Activated CD8-positive, alpha-beta memory T cell treated with anti-CD3 and anti-CD28 coated beads, Interleukin-2, amount 50 U/mL, for 24 hours (primary cell): ENCODE measurements at regions not wholly inside any gene's neighbourhood (a gene's known extent, or its start where the extent isn't known, plus 50 kb on each side); places are given as distances from the start of the nearest gene placed in this dataset.
"Not testable (repeated sequence)": the region's sequence is repeated elsewhere in the genome, so short reads cannot be mapped to it uniquely, and the experiment has no call there.

ENCODE experiments used
- DNase-seq: peaks from one replicate; pipeline ENCODE4 v3.0.0-alpha.2; 2020; ENCODE audit errors: extremely low read depth

DNA sequence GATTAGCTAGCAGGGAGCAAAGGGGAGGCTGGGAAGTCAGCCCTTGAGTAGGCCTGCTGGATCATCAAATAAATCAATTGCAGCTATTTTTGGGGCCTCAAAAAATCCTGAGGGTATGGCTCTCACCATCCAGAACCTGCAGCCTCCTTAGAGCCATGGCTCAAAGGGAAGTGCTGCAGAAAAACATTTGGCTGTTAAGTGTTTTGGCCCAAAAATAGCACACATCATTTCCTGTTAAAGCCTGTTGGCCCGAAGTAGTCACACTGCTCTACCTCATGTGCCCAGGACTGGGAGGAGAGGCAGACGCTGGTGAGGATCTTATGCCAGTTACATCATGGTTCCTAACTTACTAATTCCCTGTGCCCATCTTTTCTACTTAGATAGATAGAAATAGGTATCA, 176.8 kb upstream of the PLGLB1 start:
- not testable (repeated sequence) for DNase-seq

- DNase-seq: not testable (repeated sequence)
Measured at GRCh38 chr2:87199228-87199627, 177.6 kb upstream of the PLGLB1 start.

- DNase-seq: not testable (repeated sequence)
Measured at GRCh38 chr2:87204569-87205147, 183.0 kb upstream of the PLGLB1 start.

DNA sequence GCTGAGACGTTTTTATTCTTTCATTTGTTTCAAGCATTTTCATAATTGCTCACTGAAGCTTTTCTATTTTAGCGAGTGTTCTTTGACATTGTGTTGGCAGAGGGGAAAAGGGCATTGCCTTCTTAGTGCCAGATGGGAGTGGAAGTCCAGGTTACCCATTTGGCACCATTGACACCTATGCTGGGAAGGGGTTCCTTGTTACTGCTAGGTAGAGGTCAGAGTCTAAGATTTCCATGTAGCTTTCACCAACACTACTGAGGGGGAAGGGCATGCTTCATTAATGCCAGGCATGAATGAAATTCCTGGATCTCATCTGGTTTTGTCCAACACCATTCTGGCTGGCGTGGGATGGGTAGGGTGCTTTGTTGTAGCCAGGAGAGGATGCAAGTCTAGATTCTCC, 191.3 kb upstream of the PLGLB1 start:
- not testable (repeated sequence) for DNase-seq

DNA sequence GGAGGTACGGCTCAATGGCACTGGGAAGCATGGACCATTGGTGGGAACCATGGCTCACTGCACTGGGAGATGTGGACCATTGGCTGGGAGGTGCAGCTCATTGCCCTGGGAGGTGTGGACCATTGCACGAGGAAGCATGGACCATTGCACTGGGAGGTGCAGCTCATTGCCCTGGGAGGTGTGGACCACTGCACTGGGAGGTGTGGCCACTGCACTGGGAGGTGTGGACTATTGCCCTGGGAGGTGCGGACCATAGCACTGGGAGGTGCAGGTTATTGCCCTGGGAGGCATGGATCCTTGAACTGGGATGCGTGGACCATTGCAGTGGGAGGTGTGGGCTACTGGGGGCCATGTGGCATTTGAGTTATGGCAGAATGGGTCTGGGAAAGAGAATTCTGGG, 195.4 kb upstream of the PLGLB1 start:
- not testable (repeated sequence) for DNase-seq

- DNase-seq: peak; percentile 63
Measured at GRCh38 chr2:87217741-87218410, 196.2 kb upstream of the PLGLB1 start.

DNA sequence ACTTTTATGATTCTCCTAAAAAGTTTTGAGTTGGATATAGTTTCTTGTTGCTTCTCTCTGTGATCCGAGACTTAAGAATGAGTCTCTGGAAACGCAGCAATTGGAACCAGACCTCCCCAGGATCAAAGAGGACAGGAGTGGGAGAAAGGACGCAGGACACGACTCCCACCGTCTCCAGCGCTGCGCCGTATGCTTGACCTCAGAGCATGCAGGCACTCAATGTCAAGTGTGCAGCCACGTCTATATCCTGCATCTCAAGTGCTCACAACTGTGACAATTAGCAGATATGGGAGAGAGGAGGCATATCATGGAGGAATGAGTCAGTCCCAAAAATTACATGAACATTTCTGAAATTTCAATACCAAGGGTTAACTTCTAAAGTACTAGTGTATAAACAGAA, 199.0 kb upstream of the PLGLB1 start:
- not testable (repeated sequence) for DNase-seq

DNA sequence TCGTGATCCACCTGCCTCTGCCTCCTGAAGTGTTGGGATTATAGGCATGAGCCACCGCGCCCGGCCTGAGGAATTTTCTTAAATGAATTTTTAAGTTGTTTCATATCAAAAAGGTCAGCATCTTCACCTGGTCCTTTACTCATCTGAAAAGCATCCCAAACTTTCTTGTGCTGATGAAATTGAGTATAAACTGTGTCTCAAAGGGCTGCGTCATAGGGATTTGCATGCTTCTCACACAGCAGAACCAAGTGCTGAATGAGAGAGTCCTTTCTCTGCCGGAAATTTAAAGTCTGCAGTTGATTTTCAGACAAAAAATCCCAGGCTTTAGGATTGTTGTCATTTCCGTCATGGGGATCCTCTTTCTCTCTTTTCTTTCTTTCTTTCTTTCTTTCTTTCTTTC, 200.5 kb upstream of the PLGLB1 start:
- DNase-seq: not testable (repeated sequence)

DNA sequence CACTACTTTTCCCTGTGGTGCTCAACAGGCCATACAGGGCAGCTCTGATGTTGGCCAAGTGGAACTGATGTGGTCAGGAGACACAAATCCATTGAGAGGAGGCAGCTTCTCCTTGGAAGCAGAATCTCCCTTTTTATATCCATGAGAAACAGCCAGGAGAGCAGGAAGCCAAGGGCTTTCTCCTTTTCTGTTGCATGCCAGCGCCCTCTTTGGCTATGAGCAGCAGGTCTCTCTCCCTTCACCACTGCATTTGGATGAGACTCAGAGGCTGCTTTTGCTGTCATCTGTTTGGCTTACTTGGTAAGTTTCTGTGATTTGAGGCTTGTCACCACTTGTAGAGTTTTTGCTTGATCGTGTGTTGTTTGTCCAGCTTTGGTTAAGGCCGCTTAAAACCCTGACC, 202.2 kb upstream of the PLGLB1 start:
- DNase-seq: not testable (repeated sequence)

DNA sequence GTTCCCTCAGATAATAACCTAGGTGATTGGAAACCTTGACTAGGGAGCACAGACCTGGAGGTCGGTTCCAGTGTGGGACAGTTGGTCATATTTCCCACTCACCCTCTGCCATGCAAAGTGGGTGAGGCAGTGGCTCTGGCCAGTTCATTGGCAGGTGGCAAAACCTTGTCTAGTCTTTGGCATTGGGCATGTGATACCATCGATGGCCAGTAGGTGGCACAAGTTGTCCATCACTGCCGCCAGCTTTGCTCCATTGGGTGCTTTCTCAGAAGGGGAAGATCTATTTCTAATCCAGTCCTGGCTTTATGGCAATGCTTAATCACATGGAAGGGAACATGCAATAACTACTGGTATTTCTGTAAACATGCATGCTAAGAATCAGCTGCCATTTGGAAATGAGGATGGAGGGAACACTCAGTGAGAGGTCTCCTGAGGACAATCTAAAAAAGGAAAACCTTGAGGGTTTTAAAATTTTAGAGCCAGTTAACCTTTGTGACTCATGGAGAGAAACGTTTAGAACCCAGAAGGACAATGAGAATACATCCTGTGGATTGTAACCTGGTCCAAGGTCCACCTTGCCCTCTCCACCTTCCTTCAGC, 207.5 kb upstream of the PLGLB1 start:
- DNase-seq: not testable (repeated sequence)

DNA sequence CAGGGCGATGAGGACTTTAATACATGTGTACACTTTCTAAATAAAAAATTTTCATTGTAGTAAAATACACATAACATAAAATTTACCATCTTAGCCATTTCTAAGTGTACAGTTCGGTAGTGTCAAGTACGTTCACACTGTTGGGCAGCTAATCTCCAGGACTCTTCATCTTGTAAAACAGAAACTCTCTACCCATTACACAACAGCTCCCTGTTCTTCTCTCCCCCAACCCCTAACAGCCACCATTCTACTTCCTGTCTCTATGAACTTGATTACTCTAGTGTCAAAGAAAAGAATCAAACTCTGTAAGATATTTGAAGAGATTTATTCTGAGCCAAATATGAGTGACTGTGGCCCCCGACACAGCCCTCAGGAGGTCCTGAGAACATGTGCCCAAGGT, 208.3 kb upstream of the PLGLB1 start:
- not testable (repeated sequence) for DNase-seq

GRCh38 chr2:87235333-87235981, 213.8 kb upstream of the PLGLB1 start:
- not testable (repeated sequence) for DNase-seq

GRCh38 chr2:87237570-87238336, 216.1 kb upstream of the PLGLB1 start:
- not testable (repeated sequence) for DNase-seq

DNA sequence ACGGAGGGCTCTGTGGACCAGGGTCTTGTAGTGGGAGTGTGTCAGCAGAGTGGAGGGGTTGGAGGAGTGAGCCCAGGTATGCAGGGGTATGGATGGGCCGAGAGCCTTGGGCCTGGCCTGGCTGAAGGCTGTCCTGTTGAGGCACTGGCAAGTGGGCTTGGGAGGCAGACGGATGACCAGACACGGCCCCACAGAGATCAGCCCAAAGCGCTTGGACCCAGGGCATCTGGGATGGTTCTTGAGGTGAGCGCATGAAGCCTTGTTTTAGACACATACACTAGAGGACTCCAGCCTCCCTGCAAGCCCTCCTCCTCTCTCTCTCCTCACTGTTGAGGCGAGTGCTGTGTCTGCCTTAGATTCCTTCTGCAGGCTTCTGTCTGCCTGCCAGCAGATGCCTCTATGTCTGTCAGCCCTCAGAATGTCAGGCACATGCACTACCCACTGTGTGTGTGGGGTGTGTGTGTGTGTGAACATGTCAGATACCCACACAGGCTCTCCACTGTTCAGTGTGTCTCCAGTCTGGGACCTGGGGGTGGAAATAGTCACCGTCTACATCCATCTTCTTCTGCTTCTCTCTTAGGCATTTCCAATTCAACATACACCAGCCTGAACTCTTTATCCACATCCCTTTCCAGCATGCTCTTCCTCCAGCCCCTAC, 218.0 kb upstream of the PLGLB1 start:
- DNase-seq: not testable (repeated sequence)

DNA sequence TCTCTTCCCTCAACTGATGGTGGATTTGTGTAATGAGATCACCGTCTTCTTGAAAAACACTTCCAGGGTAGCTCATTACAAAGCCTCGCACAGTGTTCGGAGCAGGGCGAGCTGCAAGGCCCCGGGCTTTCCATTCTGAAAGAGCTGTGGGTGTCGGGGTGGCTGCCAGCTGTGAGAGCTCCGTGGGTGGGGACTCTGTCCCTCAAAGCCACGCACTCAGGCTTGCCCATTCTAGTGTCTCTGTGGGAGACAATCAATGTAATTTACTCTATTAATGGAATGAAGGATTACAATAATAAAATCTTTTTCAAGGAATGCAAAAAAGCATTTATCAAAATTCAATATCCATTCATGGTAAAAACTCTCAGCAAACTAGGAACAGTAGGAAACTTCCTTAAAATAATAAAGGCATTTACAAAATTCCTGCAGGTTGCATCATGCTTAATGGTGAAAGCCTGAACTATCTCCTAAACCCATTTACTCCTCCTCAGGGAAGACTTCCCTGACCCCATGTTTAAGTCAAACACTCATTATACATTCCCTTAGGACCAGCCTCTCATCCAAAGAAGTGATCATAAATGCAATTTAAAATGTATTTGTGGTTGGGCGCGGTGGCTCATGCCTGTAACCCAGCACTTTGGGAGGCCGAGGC, 224.5 kb upstream of the PLGLB1 start:
- DNase-seq: not testable (repeated sequence)

DNA sequence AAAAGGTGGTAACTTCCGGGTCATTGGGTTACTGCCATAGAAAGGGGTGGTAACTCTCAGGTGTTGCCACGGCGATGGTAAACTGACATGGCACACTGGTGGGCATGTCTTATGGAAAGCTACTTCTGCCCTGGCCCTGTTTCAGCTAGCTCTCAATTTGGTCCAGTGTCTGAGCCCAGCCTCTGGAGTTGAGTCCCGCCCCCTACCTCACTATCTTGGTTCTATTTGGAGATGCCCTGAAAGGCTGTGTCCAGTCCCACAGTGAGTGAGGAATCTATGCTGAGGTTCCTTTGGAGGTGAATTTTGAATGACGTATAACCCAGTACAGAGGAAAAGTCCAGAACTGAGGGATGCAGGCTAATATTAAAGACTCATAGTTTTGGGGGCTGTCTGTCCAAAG, 230.4 kb upstream of the PLGLB1 start:
- not testable (repeated sequence) for DNase-seq

DNA sequence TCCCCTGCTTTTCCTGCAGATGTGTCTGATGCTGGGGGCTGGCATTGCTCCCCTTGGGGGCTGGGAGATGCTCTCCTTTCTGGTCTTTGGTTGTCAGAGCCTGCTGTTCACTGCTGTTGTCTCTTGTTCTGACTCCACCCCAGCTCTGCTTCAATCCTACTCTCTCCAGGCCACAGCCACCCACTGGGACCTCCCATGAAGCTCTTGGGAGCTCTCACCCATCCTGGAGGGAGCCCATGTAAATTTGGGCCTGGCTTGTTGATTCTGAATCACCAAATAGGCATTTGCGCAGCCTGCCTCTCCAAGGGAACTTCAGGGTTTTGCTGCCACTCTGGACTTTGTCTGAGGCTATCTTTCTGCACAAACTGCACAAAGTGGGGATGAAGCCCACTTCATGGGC, 232.9 kb upstream of the PLGLB1 start:
- DNase-seq: not testable (repeated sequence)

- DNase-seq: not testable (repeated sequence)
Measured at GRCh38 chr2:87255410-87255809, 233.8 kb upstream of the PLGLB1 start.

- not testable (repeated sequence) for DNase-seq
Measured at GRCh38 chr2:87258887-87259286, 237.2 kb upstream of the PLGLB1 start.

- DNase-seq: not testable (repeated sequence)
Measured at GRCh38 chr2:87262184-87262702, 240.6 kb upstream of the PLGLB1 start.
